A673 (cell line): ENCODE measurements at regions not wholly inside any gene's neighbourhood (a gene's known extent, or its start where the extent isn't known, plus 50 kb on each side); places are given as distances from the start of the nearest gene placed in this dataset.

Experiments used
- BruUV-seq: library from RNA; stranded (reverse); fragments of 400-500 nt; replicated peaks from 2 replicates; lab custom pipeline; 2021; lab: Mats Ljungman, UMichigan
- CTCF ChIA-PET: fragments of 300-600 bp; sonication (Branson Sonifier 250); formaldehyde crosslinking; loops from one replicate; lab custom pipeline; 2022; ENCODE audit warnings: antibody characterized with exemption; lab: Charles Lee
- POLR2A ChIA-PET: fragments of 300-600 bp; sonication (Branson Sonifier 250); formaldehyde crosslinking; loops from one replicate; lab custom pipeline; 2022; ENCODE audit warnings: antibody characterized with exemption; ENCODE audit not compliant: low non-redundant PET; lab: Charles Lee
- DNase-seq: peaks from one replicate; pipeline ENCODE4 v3.0.0-alpha.2; 2015; ENCODE audit warnings: low spot score
- H3K27ac ChIP-seq: fragments of 200-600 bp; sonication (generic); 2 replicates; pipeline ENCODE4 v1.5.1; 2016; ENCODE audit warnings: mixed run types, low read depth, mild to moderate bottlenecking, mixed read lengths, antibody characterized with exemption, low read length; ENCODE audit not compliant: poor library complexity, severe bottlenecking
- H3K27me3 ChIP-seq: fragments of 200-600 bp; sonication (generic); replicated peaks from 2 replicates; pipeline ENCODE4 v1.6.1; 2017; ENCODE audit warnings: mixed run types, low read depth, mild to moderate bottlenecking, mixed read lengths, antibody characterized with exemption, low read length; ENCODE audit not compliant: insufficient read depth, poor library complexity
- H3K36me3 ChIP-seq: fragments of 200-600 bp; sonication (generic); 2 replicates; pipeline ENCODE4 v1.6.1; 2016; ENCODE audit warnings: mixed run types, mild to moderate bottlenecking, mixed read lengths, antibody characterized with exemption, low read length; ENCODE audit not compliant: insufficient read depth, poor library complexity, severe bottlenecking
- H3K4me1 ChIP-seq: fragments of 200-600 bp; sonication (generic); 2 replicates; pipeline ENCODE4 v1.6.1; 2017; ENCODE audit warnings: mixed run types, mild to moderate bottlenecking, mixed read lengths, antibody characterized with exemption, low read length; ENCODE audit not compliant: insufficient read depth, poor library complexity, severe bottlenecking
- H3K4me3 ChIP-seq: fragments of 200-600 bp; sonication (generic); 2 replicates; pipeline ENCODE4 v1.5.1; 2016; ENCODE audit warnings: low read depth, mixed run types, mild to moderate bottlenecking, mixed read lengths, low read length; ENCODE audit not compliant: poor library complexity, severe bottlenecking
- H3K9me3 ChIP-seq: fragments of 200-600 bp; sonication (generic); 2 replicates; pipeline ENCODE4 v1.6.1; 2016; ENCODE audit warnings: mixed run types, low read depth, mild to moderate bottlenecking, mixed read lengths, antibody characterized with exemption, low read length; ENCODE audit not compliant: poor library complexity, severe bottlenecking
- EZH2 ChIP-seq: fragments of 200-600 bp; sonication (generic); IDR thresholded peaks from 2 replicates; pipeline ENCODE4 v1.6.1; 2017; ENCODE audit warnings: borderline replicate concordance, low read depth, mild to moderate bottlenecking, mixed read lengths, antibody characterized with exemption, low read length; ENCODE audit not compliant: poor library complexity, severe bottlenecking
- intact Hi-C: fragments of 100-400 bp; cut with micrococcal nuclease; formaldehyde crosslinking; loops from one replicate; pipeline ENCODE4 v1.10.0; 2022; ENCODE audit not compliant: unreplicated experiment
- TF ChIP-seq, protein P1 (sequence below): fragments of 300-800, 200-600 bp; sonication (generic); conservative IDR thresholded peaks from 2 replicates; pipeline ENCODE4 v1.5.1; 2017; ENCODE audit warnings: low read depth, mild to moderate bottlenecking, antibody characterized with exemption, low read length, moderate library complexity, mixed read lengths

DNA sequence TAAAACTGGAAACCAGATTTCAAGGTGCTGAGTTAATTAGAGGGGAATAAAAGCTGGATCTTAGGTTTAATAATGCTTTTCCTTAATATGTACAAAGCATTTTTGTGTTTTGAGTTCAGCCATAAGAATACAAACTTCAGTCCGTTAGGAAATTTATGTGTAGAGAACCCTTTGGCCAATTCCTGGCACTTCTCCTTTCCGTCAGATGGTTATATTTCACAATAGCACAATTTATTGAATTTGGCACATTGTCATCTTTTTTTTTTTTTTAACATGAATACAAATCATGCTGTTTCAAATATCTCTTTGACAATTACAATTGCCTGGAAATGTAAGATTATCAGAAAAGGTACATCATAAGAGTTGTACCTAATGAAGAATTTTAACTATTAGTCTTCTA lies 56.2 kb upstream of the DDHD1 start:
- no peak for DNase-seq
- no TSS peak for BruUV-seq
- H3K27me3 ChIP-seq = no peaks in the 10 kb centered on the region
- no peaks in the 10 kb centered on the region for H3K36me3 ChIP-seq
- H3K4me3 ChIP-seq = no peak overlapping the region
- TF ChIP-seq, protein P1, sequence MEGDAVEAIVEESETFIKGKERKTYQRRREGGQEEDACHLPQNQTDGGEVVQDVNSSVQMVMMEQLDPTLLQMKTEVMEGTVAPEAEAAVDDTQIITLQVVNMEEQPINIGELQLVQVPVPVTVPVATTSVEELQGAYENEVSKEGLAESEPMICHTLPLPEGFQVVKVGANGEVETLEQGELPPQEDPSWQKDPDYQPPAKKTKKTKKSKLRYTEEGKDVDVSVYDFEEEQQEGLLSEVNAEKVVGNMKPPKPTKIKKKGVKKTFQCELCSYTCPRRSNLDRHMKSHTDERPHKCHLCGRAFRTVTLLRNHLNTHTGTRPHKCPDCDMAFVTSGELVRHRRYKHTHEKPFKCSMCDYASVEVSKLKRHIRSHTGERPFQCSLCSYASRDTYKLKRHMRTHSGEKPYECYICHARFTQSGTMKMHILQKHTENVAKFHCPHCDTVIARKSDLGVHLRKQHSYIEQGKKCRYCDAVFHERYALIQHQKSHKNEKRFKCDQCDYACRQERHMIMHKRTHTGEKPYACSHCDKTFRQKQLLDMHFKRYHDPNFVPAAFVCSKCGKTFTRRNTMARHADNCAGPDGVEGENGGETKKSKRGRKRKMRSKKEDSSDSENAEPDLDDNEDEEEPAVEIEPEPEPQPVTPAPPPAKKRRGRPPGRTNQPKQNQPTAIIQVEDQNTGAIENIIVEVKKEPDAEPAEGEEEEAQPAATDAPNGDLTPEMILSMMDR = no peak
- no peak for TF ChIP-seq EZH2
- H3K9me3 ChIP-seq = no peaks in the 10 kb centered on the region
- H3K4me1 ChIP-seq = no peaks in the 10 kb centered on the region
- H3K27ac ChIP-seq = no peak overlapping the region
- intact Hi-C loops = no loop called here
- ChIA-PET CTCF (no interaction called here), POLR2A (no interaction called here)
